WTC11 (cell line): ENCODE measurements at regions not wholly inside any gene's neighbourhood (a gene's known extent, or its start where the extent isn't known, plus 50 kb on each side); places are given as distances from the start of the nearest gene placed in this dataset.

Source experiments
- ATAC-seq: fragments of 200-7000 bp; cut with Tn5 transposase; 2 replicates; pipeline ENCODE4 v1.10.0; 2021; ENCODE audit warnings: mild to moderate bottlenecking, moderate library complexity
- CTCF ChIA-PET: fragments of 300-600 bp; sonication (Branson Sonifier 250); formaldehyde crosslinking; loops from one replicate; lab custom pipeline; 2021; ENCODE audit warnings: antibody characterized with exemption; lab: Charles Lee
- POLR2A ChIA-PET: fragments of 350-600 bp; sonication (Branson Sonifier 250); formaldehyde crosslinking; loops from one replicate; lab custom pipeline; 2021; ENCODE audit warnings: antibody characterized with exemption; lab: Charles Lee
- DNase-seq: peaks from one replicate; pipeline ENCODE4 v3.0.0; 2021; ENCODE audit warnings: low spot score
- H3K27ac Mint-ChIP-seq: 2 replicates; pipeline ENCODE4 v1.8.0; 2021; ENCODE audit warnings: mixed read lengths
- H3K27me3 Mint-ChIP-seq: 2 replicates; pipeline ENCODE4 v1.8.0; 2021; ENCODE audit warnings: low read depth, mild to moderate bottlenecking, moderate library complexity, mixed read lengths
- H3K36me3 Mint-ChIP-seq: 2 replicates; pipeline ENCODE4 v1.8.0; 2021; ENCODE audit warnings: mixed read lengths
- H3K4me1 Mint-ChIP-seq: 2 replicates; pipeline ENCODE4 v1.8.0; 2022; ENCODE audit warnings: mixed read lengths
- H3K4me3 Mint-ChIP-seq: 2 replicates; pipeline ENCODE4 v1.8.0; 2021; ENCODE audit warnings: mild to moderate bottlenecking, moderate library complexity, mixed read lengths
- H3K9me3 Mint-ChIP-seq: 2 replicates; pipeline ENCODE4 v1.8.0; 2021; ENCODE audit warnings: mixed read lengths
- FOXJ3 ChIP-seq: sonication (generic); formaldehyde crosslinking; IDR thresholded peaks from 2 replicates; pipeline ENCODE4 v1.9.0; 2021; ENCODE audit warnings: missing genetic modification reagents, mild to moderate bottlenecking, borderline replicate concordance
- IRF2 ChIP-seq: sonication (generic); formaldehyde crosslinking; IDR thresholded peaks from 2 replicates; pipeline ENCODE4 v1.8.0; 2022; ENCODE audit warnings: low read depth, missing genetic modification reagents, borderline replicate concordance
- NR1H2 ChIP-seq: sonication (generic); formaldehyde crosslinking; IDR thresholded peaks from 2 replicates; pipeline ENCODE4 v1.9.0; 2021; ENCODE audit warnings: mild to moderate bottlenecking, moderate library complexity, missing genetic modification reagents
- NR2C2 ChIP-seq: sonication (generic); formaldehyde crosslinking; IDR thresholded peaks from 2 replicates; pipeline ENCODE4 v1.8.0; 2022; ENCODE audit warnings: mild to moderate bottlenecking, missing genetic modification reagents
- OVOL2 ChIP-seq: fragments of 250-450 bp; sonication (Bioruptor Pico); IDR thresholded peaks from 2 replicates; pipeline ENCODE4 v1.9.0; 2021; ENCODE audit warnings: mild to moderate bottlenecking, borderline replicate concordance
- SP1 ChIP-seq: sonication (generic); formaldehyde crosslinking; conservative IDR thresholded peaks from 2 replicates; pipeline ENCODE4 v1.8.1; 2022; ENCODE audit warnings: missing genetic modification reagents
- TEAD1 ChIP-seq: sonication (generic); formaldehyde crosslinking; IDR thresholded peaks from 2 replicates; pipeline ENCODE4 v1.8.0; 2022; ENCODE audit warnings: mild to moderate bottlenecking, missing genetic modification reagents
- ZNF232 ChIP-seq: sonication (generic); formaldehyde crosslinking; IDR thresholded peaks from 2 replicates; pipeline ENCODE4 v1.8.0; 2022; ENCODE audit warnings: mild to moderate bottlenecking, missing genetic modification reagents
- ZNF263 ChIP-seq: sonication (generic); formaldehyde crosslinking; IDR thresholded peaks from 2 replicates; pipeline ENCODE4 v1.8.1; 2022; ENCODE audit warnings: low read depth, mild to moderate bottlenecking, moderate library complexity, missing genetic modification reagents
- ZNF396 ChIP-seq: fragments of 250-450 bp; sonication (Bioruptor Pico); IDR thresholded peaks from 2 replicates; pipeline ENCODE4 v1.8.0; 2021; ENCODE audit warnings: mild to moderate bottlenecking, moderate library complexity, borderline replicate concordance
- ZNF416 ChIP-seq: fragments of 250-450 bp; sonication (Bioruptor Pico); IDR thresholded peaks from 2 replicates; pipeline ENCODE4 v1.9.0; 2021; ENCODE audit warnings: mild to moderate bottlenecking, inconsistent platforms
- ZNF532 ChIP-seq: fragments of 250-450 bp; sonication (Bioruptor Pico); IDR thresholded peaks from 2 replicates; pipeline ENCODE4 v1.9.0; 2021; ENCODE audit warnings: mild to moderate bottlenecking, borderline replicate concordance
- ZNF671 ChIP-seq: fragments of 250-450 bp; sonication (Bioruptor Pico); IDR thresholded peaks from 2 replicates; pipeline ENCODE4 v1.8.0; 2021; ENCODE audit warnings: mild to moderate bottlenecking
- TF ChIP-seq, protein P1 (sequence below): sonication (generic); formaldehyde crosslinking; IDR thresholded peaks from 2 replicates; pipeline ENCODE4 v1.8.0; 2022; ENCODE audit warnings: mild to moderate bottlenecking, missing genetic modification reagents
- TF ChIP-seq, protein P2 (sequence below): sonication (generic); formaldehyde crosslinking; IDR thresholded peaks from 2 replicates; pipeline ENCODE4 v1.8.0; 2022; ENCODE audit warnings: mild to moderate bottlenecking, missing genetic modification reagents
- TF ChIP-seq, protein P3 (sequence below): fragments of 250-450 bp; sonication (Bioruptor Pico); IDR thresholded peaks from 2 replicates; pipeline ENCODE4 v1.9.0; 2021; ENCODE audit warnings: mild to moderate bottlenecking
- TF ChIP-seq, protein P4 (sequence below): sonication (generic); formaldehyde crosslinking; IDR thresholded peaks from 2 replicates; pipeline ENCODE4 v1.8.1; 2022; ENCODE audit warnings: mild to moderate bottlenecking, missing genetic modification reagents, moderate library complexity, borderline replicate concordance

DNA sequence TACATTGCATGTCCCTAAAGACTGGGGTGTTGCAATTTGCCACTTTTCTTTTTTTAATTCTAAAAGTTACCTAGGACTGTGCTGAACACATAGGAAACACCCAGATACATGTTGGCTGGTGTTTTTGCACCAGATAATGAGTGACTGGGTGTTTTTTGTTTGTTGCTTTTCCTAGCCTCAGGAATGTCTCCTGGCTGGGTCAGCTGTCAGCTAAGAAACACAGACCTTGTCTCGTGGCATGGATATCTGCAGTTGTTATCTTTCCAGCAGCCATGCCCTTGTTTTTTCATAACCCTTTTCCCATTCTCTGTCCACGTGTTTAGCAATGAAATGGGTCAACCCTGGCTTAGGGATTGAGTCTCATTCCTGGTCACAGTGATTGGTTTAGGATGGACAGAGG, 433.9 kb upstream of the ZMIZ1 start:
- Mint-ChIP-seq H3K9me3 (0 out of 2 replicates have a peak, but pooled peaks cover 3% of the 10 kb centered on the region), H3K36me3 (no peaks in the 10 kb centered on the region), H3K27ac (no peak overlapping the region), H3K4me3 (no peak overlapping the region), H3K27me3 (no peaks in the 10 kb centered on the region; the same call in 1 of the 2 replicates), H3K4me1 (no peaks in the 10 kb centered on the region)
- ATAC-seq (no peak), DNase-seq (no peak)
- TF ChIP-seq ZNF671 (CRISPR knock-in tag) (no peak), NR2C2 (CRISPR knock-in tag) (no peak), TEAD1 (CRISPR knock-in tag) (no peak), ZNF416 (CRISPR knock-in tag) (no peak), IRF2 (CRISPR knock-in tag) (no peak), ZNF232 (no peak)
- TF ChIP-seq, protein P1, sequence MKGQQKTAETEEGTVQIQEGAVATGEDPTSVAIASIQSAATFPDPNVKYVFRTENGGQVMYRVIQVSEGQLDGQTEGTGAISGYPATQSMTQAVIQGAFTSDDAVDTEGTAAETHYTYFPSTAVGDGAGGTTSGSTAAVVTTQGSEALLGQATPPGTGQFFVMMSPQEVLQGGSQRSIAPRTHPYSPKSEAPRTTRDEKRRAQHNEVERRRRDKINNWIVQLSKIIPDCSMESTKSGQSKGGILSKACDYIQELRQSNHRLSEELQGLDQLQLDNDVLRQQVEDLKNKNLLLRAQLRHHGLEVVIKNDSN (CRISPR knock-in tag): no peak
- TF ChIP-seq, protein P2, sequence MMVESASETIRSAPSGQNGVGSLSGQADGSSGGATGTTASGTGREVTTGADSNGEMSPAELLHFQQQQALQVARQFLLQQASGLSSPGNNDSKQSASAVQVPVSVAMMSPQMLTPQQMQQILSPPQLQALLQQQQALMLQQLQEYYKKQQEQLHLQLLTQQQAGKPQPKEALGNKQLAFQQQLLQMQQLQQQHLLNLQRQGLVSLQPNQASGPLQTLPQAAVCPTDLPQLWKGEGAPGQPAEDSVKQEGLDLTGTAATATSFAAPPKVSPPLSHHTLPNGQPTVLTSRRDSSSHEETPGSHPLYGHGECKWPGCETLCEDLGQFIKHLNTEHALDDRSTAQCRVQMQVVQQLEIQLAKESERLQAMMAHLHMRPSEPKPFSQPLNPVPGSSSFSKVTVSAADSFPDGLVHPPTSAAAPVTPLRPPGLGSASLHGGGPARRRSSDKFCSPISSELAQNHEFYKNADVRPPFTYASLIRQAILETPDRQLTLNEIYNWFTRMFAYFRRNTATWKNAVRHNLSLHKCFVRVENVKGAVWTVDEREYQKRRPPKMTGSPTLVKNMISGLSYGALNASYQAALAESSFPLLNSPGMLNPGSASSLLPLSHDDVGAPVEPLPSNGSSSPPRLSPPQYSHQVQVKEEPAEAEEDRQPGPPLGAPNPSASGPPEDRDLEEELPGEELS: no peak
- POLR2A ChIA-PET: interaction anchor here (1.2 kb wide), 1 partner anchor 114 kb away, joined by 5 read pairs; no protein-coding TSS in a partner anchor
- CTCF ChIA-PET: interaction anchor here (1.7 kb wide), 1 partner anchor 23 kb away, joined by 5 read pairs; no protein-coding TSS in a partner anchor

DNA sequence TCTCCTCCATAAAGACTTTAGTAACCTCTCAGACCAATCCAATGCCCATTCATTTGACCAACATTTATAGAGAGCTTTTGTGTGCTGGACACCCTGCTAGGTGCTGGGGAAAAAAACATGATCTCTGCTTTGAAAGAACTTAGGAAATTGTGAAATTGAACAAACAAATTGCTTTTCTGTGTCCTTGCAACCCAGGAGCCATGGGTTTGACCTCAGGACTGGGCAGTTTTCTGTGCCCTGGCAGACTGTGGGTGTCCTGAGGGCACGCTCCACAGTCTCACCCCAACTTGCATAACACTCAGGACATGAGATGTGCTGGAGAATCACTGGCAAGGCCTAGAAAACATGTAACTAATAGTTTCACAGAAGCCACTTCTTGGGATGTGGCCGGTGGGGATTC, 429.1 kb upstream of the ZMIZ1 start:
- TF ChIP-seq, protein P3, sequence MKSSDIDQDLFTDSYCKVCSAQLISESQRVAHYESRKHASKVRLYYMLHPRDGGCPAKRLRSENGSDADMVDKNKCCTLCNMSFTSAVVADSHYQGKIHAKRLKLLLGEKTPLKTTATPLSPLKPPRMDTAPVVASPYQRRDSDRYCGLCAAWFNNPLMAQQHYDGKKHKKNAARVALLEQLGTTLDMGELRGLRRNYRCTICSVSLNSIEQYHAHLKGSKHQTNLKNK (CRISPR knock-in tag): no peak
- TF ChIP-seq ZNF263 (CRISPR knock-in tag) (no peak), ZNF232 (no peak), ZNF532 (no peak), TEAD1 (CRISPR knock-in tag) (no peak), NR1H2 (CRISPR knock-in tag) (no peak), SP1 (CRISPR knock-in tag) (no peak), FOXJ3 (CRISPR knock-in tag) (no peak), OVOL2 (CRISPR knock-in tag) (no peak), ZNF396 (CRISPR knock-in tag) (no peak)
- TF ChIP-seq, protein P4, sequence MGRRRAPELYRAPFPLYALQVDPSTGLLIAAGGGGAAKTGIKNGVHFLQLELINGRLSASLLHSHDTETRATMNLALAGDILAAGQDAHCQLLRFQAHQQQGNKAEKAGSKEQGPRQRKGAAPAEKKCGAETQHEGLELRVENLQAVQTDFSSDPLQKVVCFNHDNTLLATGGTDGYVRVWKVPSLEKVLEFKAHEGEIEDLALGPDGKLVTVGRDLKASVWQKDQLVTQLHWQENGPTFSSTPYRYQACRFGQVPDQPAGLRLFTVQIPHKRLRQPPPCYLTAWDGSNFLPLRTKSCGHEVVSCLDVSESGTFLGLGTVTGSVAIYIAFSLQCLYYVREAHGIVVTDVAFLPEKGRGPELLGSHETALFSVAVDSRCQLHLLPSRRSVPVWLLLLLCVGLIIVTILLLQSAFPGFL (CRISPR knock-in tag): no peak
- POLR2A ChIA-PET: no interaction called here
- CTCF ChIA-PET: no interaction called here
- Mint-ChIP-seq H3K4me1 (no peaks in the 10 kb centered on the region), H3K27ac (no peak overlapping the region), H3K9me3 (peaks cover 14% of the 10 kb centered on the region), H3K27me3 (no peaks in the 10 kb centered on the region; the same call in 1 of the 2 replicates), H3K36me3 (no peaks in the 10 kb centered on the region), H3K4me3 (no peak overlapping the region)
- DNase-seq: no peak
- no peak for ATAC-seq
